Hematopoietic multipotent progenitor cell treated with erythropoietin and hydrocortisone succinate and interleukin-3 and kit ligand, for 4 days (in vitro differentiated cells): ENCODE measurements at regions not wholly inside any gene's neighbourhood (a gene's known extent, or its start where the extent isn't known, plus 50 kb on each side); places are given as distances from the start of the nearest gene placed in this dataset.
"Not testable (repeated sequence)": the region's sequence is repeated elsewhere in the genome, so short reads cannot be mapped to it uniquely, and the experiment has no call there.

Experiments used
- DNase-seq: peaks from one replicate; pipeline ENCODE4 v3.0.0-alpha.2; 2015

DNA sequence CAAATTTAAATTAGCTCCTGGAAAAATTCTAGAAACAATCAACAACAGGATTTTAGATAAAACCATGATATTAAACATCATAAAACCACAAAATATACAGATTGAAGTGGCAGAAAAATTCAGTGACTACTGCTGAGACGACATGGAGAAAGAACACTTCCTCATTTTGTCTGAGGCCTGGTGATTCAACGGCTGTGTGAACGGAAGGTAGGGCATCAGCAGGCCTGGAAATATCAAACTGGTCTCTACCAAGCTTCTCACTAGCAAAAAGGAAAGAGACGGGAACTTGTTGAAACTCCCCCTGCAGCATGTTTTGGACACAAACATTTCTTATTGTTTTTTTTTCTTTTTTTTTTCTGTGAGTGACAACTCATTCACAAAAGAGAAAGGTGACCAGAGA lies 58.0 kb upstream of the AHI1 start:
- DNase-seq, result peak; percentile 86

DNA sequence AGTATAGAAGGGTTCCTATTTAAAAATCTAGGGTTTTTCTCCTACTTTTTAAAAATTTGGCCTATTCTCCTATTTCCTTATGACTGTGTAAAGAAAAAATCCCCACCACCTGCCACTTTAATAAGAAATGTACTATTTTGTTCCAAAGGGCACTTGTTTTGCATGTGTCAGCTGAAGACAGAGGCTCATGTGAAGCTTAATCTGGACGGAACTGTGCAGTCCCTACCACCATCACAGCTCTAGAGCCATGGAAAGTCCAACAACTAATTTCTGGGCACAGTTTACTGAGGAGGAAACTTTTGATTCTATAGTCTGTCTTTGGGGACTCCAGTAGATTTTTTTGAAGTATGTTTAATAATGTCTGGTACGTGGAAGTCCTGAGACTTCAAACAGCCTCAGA lies 60.0 kb upstream of the AHI1 start:
- DNase-seq, result no peak

DNA sequence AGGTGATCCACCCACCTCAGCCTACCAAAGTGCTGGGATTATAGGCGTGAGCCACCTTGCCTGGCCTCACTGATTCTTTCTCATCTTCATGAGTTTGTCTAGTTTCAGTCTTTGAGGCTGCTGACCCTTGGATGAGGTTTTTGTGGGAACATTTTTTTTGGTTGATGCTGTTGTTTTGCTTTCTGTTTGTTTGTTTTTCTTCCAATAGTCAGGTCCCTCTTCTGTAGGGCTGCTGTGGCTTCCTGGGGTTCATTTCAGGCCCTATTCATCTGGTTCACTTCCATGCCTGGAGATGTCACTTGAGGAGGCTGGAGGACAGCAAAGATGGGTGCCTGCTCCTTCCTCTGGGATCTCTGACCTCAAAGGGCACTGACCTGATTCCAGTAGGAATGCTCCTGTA lies 68.1 kb upstream of the AHI1 start:
- DNase-seq, result not testable (repeated sequence)

DNA sequence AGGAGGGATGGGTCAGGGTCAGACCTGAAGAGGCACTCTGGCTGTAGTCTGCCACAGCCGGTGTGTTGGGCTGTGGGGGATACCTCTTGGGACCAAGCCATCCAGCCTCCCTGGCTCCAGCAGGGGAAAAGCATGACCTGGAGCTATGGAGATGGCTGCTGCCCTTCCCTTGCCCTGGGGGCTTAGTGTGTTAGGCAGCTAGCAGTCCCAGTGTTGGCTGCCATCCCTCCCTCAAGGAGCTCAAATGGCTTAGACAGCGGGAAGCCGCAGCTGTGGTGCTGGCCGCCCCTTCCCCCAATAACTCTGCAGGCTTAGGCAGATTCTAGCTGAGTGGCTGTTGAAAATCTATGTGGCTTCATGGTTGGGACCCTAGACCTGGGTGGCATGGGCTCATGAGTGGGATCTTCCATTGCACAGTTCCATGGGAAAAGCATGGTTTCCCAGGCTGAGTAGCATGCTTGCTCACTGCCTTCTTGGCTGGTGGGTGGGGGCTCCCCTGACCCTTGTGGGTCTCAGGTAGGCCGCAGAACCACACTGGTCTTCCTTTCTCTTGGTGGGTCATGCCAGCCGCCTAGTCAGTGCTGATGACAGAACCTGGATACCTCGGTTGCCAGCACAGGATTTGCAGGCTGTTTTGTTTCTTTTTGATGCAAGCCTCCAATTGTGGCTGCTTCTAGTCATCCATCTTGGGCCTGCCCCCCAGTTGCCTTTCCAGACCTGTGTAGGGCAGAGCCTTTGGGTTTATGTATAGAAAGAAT lies 69.0 kb upstream of the AHI1 start:
- no peak for DNase-seq

DNA sequence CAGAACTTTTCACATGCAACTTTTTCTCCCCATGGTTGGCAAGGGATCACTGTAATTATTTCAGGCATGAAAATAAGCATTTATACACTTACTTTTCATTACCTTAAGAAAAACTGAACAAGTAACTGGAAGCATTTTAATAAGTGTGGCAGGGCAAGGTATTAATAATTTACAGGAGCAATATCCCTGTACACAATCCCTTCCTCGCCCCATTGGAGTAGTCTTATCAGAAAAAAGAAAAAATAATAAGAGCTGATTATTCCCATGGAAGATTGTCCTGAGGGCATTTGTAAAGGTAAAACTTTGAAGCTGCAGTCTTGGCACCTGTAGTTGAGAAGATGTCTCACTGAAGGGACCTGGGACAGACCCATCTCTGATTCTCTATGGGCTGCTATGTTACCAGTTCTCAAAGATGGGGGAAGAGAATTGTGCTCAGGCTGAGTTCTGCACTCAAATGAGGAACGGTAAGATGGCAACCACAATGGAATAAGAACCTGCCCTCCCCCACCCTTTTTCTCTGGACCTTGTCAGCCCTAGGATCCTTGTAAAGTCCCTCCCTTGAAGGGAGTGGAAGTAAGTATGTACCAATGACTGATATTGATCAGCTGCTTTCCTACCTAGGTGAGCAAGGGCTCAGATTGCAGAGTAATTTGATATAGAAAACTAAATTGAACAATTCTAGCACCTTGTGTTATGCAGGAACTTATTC lies 70.0 kb upstream of the AHI1 start:
- DNase-seq, result peak; percentile 25

DNA sequence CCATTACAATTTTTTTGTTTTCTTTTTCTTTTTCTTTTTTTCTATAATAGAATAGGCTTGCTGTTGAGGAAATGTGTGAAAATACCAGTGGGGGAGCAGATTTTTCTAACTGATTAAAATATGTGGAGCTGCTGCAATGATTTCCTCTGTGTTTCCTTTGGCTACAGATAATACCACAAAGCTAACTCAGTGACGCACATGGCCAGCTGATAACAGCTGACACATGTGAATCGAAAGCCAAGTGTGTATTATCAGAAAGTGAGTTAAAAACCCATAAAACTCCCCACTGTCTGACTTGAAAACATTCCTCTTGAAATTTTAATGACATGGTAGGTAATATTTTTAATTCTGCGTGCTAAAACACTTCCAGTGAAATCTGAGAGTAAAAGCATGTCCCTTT lies 70.8 kb upstream of the AHI1 start:
- peak; percentile 92 for DNase-seq

DNA sequence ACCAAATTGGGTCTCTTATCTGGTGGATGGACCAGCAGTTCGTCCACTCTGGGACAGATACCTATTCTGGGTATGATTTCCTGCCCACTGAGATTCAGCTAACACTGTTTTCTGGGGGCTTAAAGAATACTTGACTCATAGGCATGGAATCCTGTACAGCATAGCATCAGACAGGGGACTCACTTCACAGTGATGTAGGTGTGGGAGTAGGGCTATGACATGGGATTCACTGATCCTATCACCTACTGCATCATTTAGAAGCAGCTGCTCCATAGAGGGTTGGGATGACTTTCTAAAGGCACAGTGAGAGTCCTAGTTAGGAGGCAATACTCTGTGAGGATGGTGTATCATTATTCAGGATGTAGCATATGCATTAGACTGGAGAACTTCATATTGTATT lies 74.5 kb upstream of the AHI1 start:
- DNase-seq, result no peak

DNA sequence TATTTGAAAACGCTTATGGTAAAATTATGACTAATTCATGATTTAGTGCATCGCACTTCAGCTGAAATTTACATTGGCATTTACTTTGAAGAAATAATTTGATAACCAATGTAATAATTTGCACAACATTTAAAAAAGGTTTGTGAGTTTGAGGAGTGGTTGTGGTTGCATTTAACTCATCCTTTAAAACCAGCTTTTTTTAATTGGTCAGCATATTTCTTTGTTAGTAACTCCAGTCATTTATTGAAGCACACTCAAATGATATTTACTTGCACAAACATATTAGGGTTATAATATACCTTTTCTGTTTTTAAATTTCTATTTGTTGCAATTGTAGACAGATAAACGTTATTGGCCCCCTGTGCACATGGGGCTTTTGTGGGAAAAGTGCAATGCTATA lies 78.1 kb upstream of the AHI1 start:
- no peak for DNase-seq

DNA sequence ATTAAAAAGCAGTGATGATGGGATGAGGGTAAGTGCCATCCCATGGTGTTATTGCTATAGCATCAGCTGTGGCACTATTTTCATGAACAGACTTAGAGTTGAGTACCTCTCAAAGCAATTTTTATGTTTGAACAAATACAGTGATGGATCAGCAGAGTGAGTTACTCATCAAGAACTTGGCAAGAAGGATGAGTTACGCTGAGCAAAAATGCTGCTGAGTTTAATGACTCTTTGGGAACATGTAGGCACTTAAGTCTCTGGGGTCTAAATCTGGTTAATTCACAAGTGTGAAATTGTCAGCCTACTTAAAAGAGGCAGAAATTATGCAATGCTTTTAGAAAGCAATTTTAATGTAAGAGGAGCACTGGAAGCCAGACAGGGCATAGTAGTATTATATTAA lies 78.5 kb upstream of the AHI1 start:
- DNase-seq, result no peak

DNA sequence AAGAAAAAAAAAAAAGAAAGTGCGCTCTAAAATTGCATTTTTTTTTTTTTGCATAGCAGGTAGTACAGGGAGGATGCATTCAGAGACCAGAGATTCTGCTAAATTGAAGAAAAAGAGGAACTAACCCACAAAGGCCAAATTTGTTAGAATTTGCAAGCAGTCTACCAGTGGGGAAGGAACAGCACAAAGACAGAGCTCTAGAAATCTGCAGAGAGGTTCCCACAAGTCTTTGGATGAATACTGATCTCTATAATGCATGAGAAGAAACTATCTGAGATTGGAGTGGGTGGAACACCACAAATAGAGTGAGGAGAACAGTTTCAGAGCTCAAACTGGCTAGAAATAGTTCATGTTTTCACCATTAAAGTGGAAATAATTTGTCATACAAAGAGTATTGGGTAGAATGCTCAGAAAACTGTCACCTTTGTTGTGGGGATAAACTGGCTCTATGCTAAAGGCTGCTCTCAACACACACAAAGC lies 79.6 kb upstream of the AHI1 start:
- DNase-seq, result peak; percentile 63

DNA sequence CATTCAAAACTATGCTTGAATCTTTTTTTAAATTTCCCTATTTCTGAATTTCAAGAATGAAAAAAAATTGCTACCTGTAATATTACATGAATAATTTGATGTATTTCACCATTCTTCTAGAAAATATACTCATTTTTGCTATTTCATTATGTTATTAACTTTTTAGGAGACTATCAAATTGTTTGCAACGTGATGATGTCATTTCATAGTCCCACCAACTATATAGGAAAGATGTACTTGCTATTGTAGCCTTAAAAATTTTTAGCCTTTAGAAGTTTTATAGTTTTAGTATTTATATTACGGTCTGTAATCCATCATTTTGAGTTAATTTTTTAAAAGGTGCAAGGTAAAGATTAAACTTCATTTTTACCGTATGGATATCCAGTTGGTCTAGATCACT lies 81.4 kb upstream of the AHI1 start:
- no peak for DNase-seq

DNA sequence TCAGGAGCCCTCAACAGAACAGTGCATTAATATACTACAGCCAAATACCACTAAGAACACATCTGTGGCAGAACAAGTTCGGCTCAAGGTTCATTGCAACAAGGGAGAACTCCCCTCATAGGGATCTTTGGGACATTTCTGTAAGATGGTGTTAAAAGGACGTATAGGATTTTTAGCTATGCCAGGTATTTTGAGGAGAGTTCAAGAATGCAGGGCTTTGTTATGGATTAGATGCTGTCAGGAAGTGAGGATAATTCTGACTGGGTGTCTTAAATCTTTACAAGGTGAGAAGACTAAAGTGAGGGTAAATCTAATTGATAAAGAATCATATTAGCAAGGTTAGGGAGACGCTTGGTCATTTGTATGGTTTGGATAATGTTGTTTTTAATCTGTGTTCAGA lies 83.7 kb upstream of the AHI1 start:
- DNase-seq, result no peak

DNA sequence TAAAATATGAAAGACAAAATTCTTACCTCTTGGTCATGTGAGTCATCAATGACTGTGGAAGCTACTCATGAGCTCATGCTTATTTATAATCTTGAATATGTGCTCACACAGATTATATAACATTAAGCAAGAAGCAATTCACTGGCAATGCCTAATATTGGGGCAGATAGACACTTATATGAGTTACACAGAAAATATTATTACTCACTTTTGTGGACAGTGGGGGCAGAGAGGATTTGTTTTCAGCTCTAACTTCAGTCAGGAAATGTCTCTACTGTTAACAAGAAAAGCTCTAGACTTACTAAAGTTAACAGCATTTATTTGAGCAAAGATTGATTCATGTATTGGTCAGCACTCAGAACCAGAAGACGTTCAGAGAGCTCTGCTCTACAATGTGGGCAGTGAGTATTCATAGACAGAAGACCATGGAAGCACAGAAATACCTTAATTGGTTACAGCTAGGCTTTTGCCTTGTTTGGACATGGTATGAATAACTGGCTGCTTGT lies 85.8 kb upstream of the AHI1 start:
- DNase-seq, result no peak

DNA sequence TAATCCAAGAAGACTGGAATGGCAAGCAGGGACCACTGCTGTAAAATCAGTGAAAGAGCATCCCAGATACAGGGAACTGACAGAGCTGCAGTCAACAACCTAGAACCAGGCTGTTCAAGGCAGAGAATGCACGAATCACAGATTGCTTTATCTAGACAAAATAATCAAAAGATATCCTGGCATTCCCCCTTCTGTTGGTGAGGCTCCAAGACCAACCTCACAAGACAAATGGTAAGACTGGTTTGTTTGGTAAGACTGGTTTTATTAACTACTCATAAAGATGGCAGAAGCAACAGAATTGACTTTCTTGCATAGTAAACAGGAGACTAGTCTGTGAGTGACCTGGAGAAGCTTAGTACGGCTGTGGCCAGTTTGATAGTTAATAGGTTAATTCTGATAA lies 88.8 kb upstream of the AHI1 start:
- no peak for DNase-seq

DNA sequence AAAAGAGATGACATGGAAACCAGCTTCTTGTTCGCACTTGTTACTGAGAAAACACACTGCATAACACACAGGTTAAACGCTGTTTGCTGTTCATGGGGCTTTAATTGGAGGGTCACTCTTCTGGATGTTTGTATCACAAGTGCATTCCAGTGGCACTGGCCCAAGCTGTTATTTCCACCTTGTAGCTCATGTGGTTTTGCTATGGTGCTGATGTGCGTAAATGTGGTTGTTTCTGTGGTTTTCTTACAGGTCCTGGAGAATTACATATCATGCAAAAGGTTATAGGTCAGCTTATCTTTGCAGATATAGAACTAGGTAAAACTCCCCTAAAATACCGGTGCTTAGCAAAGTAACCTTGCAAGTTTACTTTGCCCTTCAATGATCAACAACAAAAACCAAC lies 89.3 kb upstream of the AHI1 start:
- peak; percentile 55 for DNase-seq

DNA sequence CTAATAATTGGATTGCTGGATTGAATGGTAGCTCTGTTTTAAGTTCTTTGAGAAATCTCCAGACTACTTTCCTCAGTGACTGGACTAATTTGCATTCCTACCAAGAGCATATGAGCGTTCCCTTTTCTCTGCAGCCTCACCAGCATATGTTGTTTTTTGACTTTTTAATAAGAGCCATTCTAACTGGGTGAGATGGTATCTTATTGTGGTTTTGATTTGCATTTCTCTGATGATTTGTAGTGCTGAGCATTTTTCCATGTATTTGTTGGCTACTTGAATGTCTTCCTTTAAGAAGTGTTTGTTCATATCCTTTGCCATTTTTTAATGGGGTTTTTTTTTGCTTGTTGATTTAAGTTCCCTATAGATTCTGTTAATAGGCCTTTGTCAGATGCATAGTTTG lies 94.7 kb upstream of the AHI1 start:
- DNase-seq, result no peak

DNA sequence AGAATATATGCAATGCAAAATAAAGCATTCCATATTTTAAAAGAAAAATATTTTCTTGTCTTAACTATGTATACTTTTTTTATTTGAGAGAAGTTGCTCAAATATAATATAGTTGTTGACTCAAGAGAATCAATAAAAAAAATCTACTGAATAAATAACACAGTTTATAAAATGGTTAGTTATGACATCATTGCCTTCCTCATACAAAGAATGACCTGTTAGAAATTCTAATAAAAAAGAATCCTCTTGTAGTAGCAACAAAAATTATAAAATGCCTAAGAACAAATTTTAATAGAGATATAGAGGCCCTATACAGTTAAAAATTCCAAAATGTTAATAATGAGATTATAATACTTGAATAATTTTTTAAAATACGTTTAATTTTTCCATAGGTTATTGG lies 96.5 kb upstream of the AHI1 start:
- no peak for DNase-seq

DNA sequence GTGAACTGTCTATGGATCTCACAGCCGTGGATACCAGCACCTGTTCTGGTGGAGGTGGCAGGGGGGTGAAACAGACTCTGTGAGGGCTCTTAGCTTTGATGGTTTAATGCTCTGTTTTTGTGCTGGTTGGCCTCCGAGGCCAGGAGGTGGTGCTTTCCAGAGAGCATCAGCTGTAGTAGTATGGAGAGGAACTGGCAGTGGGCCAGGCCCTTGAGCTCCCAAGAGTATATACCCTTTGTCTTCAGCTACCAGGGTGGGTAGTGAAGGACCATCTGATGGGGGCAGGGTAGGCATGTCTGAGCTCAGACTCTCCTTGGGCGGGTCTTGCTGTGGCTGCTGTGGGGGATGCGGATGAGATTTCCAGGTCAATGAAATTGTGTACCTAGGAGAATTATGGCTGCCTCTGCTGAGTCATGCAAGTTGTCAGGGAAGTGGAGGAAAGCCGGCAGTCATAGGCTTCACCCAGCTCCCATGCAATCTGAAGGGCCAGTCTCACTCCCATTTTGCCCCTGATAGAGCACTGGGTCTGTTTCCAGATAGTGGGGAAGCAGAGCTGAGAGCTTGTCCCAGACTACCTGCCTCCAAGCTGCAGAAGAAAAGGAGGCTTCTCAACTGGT lies 102.7 kb upstream of the AHI1 start:
- no peak for DNase-seq

DNA sequence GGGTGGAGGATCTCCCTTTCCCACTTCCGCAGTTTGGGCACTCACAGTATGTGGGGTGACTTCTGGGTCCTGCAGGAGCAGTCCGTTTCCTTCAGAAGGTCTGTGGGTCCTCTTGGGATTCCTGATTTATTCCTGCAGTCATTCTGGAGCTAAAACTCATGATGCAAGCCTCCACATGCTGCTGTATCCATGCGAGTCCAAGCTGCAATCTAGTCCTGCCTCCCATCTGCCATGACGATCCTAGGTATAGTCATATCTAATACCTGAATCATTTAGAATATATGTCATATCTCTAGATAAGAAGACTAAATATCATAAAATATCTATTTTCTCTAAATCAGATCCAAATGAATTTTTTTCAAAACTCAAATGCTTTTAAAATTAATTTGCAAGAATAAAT lies 103.4 kb upstream of the AHI1 start:
- no peak for DNase-seq

DNA sequence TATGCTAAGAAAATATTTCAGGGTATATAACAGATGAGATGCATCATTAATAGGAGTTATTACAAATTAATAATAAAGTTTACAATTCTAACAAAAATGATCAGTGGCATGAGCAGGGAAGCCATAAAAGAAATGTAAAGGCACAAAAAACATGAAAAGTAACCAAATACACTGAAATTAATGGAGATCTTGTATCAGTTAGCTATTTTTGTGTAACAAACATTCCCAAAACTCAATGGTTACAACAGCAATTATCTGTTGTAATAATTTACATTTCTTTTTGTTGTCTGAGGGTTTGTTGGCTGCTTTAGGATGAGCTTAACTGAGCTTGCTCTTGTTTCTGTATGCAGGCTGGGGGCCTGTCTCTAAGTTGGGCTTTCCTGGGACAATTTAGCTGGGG lies 104.3 kb upstream of the AHI1 start:
- DNase-seq, result no peak

DNA sequence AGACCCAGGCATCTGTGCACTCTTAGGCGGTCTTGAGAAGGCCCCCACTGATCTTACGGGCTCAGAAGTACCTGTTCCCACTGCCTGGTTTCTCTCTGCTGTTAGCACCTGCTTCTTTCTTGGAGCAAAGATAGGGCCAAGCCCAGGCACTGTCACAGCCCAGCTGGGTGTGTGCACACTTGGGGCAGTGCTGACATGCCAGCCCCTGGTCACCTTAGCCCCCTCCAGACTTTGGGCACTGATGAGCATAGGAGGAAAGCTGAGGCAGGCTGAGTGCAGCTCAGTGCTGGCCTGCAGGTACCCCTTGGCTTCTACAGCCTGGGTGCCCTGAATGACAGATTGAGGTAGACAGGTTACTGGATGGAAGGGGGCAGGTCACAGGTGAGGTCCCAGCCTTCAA lies 105.7 kb upstream of the AHI1 start:
- no peak for DNase-seq

DNA sequence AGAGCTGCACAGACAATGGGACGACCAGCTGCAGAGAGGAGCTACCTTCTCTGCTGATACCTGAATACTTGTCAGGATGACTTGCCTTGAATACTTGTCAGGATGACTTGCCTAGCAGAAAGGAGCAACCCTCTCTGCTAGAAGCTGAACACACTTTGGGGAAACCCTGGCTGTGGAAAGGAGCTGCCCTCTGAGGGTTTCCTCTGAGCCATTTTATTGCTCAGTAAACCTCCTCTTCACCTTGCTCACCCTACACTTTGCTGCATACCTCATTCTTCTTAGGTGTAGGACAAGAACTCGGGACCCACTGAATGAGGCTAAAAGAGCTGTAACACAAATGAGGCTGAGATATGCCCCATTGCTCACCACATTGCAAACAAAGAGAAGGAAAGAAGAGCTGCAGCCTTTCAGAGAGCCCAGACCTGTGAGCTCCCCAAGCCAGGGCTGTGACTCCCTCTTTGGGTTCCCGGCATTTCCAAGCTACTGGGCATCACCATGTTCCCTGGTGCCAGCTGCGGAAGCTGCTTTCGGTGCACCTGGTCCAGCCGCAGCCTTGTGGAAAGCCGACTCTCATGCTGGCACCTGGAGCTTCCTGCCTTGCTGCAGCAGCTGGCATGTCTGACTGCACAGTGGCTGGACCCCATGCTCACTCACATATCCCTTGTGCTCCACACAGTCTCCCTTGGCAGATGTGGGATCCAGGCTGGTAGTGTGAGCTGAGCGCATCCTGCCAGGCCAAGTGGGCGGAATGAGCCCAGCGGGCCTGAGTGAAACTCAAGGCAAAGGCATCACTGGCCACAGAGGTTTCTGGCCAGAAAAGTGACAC lies 106.7 kb upstream of the AHI1 start:
- DNase-seq, result no peak

DNA sequence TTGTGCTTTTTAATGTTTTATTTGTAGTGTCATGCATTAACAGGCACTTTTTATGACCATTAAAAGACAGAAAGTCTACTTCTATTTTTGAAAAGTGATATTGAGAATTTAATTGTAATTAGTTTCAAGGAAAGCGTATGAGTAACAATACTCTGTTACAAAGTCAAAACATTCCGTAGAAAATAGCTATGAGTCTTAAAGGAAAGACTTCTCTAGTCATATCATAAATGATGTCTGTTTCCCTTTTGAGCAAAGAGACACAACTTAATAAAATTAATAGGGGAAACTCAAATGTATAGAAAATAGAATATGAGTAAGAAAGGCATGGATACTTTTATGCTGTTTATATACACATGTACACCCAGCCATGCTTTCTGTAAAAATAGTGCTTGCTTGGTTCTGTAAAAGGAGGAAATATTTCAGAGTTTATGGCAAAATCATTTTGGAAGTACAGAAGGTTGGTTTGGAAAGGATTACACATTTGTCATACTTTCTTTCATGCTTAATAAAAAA lies 107.8 kb upstream of the AHI1 start:
- no peak for DNase-seq
